ENCODE measurements at regions not wholly inside any gene's neighbourhood (a gene's known extent, or its start where the extent isn't known, plus 50 kb on each side); places are given as distances from the start of the nearest gene placed in this dataset.

DNA sequence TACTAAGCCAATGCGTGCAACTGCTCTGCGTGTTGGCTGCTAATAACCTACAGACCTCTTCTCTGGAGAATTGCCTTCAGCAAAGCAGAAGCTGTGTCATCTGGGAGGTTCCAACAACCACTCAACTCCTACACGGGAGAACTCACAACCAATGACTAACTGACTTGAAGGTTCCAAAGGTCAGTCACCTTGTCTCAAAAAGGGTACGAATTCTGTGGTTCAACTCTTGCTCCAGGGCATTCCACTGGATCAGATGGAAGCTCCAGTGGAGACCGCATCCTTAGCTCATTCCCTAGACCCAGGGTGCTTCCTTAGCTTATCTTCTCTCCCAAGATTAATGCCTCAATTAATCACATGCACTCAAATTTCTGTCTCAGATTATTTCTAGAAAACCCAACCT is 222.7 kb downstream of the CHIC2 start:
- TF ChIP-seq GABPA (IDR thresholded peaks at IDR 0.05; ENCODE audit: low read depth) (no peak), POLR2AphosphoS5 (IDR thresholded peaks at IDR 0.05; ENCODE audit: low read depth) (no peak)
